GM21526 (cell line): ENCODE measurements at regions not wholly inside any gene's neighbourhood (a gene's known extent, or its start where the extent isn't known, plus 50 kb on each side); places are given as distances from the start of the nearest gene placed in this dataset.

Experiments
- ATAC-seq: cut with Tn5 transposase; IDR thresholded peaks from one replicate; pipeline ENCODE4 v1.9.1; 2021; ENCODE audit warnings: moderate library complexity; ENCODE audit not compliant: unreplicated experiment, low FRiP score

- ATAC-seq, result no peak
Observed at GRCh38 chr5:56692359-56693219, 122.8 kb upstream of the MAP3K1 start.

DNA sequence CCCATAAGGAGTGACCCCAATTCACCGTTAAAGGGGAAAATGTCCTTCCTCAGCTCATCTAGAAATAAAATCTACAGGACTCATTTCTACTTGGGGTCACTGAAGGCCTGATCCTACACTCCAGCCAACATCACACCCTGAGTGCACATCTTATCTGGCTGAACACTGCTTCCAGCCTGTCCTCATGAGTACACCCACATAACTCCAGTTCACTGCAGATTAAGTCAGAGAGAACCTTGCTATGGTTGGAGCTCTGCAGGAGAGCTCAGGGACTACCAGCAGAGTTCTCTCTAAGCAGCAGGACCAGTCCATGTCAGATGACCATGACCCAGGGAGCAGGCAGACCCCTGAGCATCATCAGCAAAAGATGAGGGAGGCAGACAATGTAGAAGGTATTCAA, 126.9 kb upstream of the MAP3K1 start:
- no peak for ATAC-seq

DNA sequence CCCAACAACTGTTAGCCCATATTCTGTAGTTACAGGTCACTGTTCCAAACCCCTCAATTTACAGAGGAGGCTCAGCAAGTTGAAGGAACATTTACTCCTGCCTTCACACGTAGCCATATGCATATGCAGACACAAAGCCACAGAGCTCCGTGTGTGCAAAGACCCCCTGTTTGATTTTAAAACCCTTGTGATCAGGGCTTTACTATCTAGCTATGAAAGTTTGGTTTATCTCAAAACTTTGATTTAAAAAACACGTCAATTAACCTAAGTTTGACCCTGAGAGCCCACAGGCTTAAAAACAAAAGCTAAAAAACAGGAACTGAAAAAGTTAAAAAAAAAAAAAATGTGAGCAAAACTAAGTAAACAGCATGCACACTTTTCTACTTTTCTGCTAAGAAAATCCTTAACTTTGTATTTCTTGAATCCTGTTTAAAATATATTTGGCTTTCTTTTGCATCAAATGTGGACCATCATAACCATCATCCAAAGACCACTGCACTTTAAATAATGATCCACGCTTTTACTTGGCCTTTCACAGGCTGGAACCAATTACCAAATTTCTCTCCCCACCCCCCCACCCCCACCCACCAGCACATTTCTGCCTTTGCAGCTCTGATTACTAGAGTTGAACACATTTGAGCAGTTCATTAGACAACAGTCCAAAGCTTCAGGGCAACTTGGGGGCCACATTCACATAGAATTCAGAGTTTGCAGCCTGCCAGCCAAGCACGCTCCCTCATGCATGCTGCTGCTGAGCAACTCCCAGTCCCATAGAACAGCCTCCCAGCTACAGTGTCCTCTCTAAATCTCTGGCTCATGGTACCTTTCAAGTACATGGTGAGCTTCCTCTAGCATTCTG, 128.8 kb upstream of the MAP3K1 start:
- ATAC-seq, result peak; percentile 57

GRCh38 chr5:56685503-56686217, 129.7 kb upstream of the MAP3K1 start:
- peak; percentile 7 for ATAC-seq

DNA sequence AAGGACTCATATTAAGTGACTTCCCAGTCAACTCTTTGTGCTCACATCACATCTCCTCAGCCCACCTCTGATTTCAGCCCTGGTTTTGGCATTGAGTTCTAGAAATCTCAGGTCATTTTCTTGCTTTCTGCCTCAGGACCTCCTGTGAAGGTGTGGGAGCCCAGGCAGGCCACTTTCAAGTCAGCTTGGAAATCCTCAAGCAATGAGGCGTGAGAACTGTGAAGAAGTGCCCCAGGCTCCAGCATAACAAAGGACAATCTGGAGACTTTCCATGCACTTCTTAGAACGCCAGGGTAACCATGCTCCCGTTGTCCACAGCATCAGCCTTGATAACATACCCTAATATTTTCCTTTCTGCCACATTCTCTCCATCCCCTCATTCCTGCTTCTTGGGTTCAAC, 131.2 kb upstream of the MAP3K1 start:
- no peak for ATAC-seq

DNA sequence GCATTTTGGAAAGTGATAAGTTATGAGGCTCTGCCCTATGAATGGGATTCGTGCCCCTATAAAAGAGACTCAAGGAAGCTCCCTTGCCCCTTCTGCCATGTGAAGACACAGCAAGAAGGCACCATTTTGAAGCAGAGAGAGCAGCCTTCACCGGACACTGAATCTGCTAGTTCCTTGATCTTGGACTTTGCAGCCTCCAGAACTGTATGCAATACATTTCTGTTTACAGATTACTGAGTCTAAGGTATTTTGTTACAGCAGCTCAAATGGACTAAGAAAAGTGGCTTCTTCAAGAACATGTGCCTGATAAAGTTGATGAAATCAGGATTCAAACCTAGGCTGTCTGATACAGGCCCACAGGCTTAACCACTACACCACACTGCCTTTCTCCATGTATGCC, 131.6 kb upstream of the MAP3K1 start:
- no peak for ATAC-seq

DNA sequence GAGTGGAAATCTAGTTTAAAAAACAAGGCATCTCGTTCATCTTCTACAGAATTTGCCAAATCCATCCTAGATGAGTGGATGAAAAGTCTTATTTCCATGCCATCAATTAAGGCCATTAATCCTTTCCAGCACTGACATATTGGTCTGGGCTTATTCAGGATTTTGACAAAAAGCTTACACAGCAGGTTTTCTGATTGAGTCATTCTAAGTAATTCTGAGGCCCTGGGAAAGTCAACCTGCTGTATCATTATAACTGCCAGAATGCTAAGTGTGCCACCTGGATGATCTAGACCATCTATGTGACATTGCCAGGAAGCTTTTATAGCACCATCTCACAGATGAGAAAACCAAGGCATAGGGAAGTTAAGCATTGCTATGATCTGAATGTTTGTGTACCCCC, 132.1 kb upstream of the MAP3K1 start:
- ATAC-seq, result no peak

DNA sequence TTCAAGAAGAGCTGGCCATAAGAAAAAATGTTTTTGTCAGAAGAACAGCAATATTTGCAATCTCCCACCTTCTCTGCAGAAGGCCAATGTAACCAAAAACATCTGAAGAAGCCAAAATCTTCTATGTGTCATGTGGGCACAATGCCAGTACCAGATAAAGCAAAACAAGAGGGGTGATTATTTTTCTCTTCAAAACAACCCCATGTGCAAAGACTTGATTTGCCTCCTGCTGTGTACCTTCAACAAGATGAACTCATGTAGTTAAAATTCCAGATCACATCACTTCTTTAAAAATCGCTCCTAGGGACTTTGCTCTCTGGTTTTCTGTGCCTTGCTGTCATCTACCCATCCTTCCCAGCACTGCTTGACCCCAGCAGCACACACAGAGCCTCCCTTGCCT, 134.0 kb upstream of the MAP3K1 start:
- ATAC-seq, result no peak

- ATAC-seq, result no peak
Observed at GRCh38 chr5:56680731-56681130, 134.6 kb upstream of the MAP3K1 start.

- ATAC-seq, result no peak
Observed at GRCh38 chr5:56677690-56678305, 137.6 kb upstream of the MAP3K1 start.

DNA sequence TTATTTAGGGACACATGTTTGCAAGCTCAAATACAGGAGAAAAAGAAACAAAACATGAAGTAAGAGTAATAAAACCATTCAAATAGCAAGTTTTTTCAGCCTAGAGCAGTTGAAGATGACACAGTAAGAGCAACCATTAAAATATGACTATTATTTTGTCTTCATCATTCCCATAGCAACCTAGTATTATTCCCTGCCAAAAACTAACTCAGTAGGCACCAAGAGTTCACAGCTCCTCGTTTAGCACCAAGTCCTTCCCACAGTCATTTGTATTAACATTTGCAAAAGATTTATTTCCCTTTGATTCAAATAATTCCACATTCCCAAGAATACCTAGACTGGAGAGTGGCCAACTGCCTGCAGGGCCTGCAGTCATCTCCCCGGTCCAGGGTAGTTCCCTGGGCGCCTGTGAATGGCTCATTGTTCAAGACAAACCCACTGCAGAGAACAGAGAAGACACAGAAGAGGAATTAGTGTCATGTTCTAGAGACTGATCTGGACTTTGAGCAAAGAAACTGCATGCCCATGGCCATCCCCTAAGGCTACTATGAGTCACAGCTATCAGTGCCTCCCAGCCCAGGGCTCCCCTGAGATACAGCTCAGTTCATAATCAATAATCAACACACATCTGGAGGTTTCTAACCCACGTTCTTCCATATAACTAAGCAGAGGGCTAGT, 139.1 kb upstream of the MAP3K1 start:
- ATAC-seq, result no peak

DNA sequence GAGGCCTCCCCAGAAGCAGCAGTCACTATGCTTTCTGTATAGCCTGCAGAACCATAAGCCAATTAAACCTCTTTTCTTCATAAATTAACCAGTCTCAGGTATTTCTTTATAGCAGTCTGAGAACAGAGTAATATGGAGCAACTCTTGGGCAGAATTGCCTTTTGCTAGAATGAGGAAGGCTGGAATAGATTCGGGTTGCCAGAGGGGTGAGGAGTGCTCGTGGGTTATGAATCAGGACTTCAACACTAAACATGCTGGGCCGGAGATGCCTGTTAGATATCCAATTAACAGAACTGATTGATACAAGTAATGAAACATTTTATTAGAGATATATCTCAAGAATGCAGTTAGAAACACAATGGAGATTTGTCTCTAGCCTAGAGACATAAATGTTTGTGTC, 140.9 kb upstream of the MAP3K1 start:
- ATAC-seq, result no peak

- ATAC-seq, result no peak
Observed at GRCh38 chr5:56673171-56673570, 142.2 kb upstream of the MAP3K1 start.

DNA sequence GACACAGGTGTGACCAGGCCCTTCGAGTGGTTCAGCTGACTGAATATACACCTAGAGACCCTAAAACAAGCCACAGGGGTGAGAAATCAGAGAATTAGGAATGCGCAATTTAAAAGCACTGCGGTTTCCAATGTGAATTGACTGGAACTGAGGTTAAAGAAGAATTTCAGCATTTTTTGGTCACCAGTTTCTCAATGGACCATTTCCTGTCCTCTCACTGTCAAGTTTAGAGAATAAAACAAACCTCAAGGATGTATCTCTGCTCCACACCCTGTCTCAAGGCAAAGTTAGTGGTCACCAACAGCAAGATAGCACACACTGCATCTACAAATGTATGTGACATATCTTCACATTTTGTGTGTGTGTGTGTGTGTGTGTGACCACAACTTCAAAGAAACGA, 143.8 kb upstream of the MAP3K1 start:
- ATAC-seq, result no peak

GRCh38 chr5:56670916-56671315, 144.4 kb upstream of the MAP3K1 start:
- no peak for ATAC-seq

DNA sequence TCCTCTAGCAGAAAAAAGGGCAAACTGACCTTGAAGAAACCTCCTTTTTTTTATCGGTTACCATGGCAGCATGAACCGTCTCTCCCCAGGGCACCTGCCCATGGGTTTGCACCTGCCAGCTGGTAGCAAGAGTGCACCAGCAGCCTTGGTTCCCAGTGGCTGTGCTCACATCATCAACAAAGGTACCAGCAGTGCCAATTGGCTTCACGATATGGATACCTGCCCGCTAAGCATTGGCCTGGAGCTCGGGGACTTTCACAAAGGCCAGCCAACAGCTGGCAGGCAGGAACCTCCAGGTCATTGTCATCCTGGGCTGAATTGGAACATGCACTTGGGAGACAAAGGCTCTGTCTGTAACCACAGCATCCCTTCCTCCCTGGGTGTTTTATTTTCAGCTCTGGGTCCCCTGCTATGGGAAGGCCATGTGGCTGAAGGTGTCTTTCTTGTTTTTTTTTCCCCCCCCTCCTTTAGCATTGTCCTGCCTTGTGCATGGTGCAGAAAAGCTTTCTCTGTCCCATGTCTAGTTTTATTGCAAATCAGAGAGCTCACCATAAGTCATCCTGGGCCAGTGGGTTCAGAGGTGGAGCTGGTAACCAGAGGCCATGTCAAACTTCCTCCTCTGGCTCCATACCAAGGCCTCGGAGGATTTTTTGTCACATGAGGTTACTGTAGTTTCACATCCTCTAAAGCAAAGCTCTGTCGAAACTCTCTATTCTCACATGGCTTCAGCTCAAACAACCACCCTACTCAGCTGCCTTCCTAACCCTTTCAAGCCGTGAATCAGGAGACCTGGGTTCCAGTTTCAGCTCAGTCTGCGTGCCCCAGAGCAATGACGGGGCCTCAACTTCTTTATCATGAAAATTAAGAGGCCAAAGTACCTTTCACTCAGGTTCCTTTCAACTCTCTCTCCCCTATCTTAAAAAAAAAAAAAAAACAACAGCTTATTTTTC, 145.5 kb upstream of the MAP3K1 start:
- peak; percentile 97 for ATAC-seq

DNA sequence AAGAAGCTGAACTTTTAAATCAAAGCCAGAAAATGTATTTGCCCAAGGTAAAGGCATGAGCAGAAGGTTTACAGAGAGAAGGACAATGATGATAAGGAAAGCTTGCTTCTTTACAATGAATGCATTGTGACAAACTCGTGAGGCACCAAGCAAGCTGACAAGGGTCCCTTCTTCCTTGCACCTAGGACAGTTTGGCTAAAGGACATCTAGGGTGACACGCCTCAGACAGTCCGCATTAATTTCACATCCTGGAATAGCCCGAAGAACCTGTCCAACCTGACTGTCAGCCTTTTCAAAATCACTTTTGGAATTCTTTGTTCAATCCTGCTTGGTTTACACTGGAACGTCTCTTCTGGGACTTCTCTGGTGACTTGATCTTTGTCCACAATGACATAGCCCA, 146.4 kb upstream of the MAP3K1 start:
- no peak for ATAC-seq

DNA sequence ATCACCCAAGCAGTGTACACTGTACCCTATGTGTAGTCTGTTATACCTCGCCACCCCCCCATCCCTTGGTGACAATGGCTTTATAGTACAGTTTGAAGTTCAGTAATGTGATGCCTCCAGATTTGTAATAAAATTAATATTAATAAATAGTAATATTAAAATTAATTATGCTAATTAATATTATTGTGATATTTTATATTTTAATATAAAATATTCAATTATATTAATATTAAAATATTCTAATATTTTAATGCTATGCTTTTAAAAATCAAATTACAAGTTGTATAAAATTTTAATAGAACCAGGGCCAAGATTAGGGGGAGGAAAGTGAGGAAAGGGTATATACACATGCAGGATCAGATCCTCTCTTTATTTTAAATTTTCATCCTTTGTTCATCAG, 147.7 kb upstream of the MAP3K1 start:
- ATAC-seq, result no peak

- no peak for ATAC-seq
Observed at GRCh38 chr5:56666901-56667300, 148.4 kb upstream of the MAP3K1 start.
